Astrocyte (in vitro differentiated cells and primary cell): ENCODE measurements at regions not wholly inside any gene's neighbourhood (a gene's known extent, or its start where the extent isn't known, plus 50 kb on each side); places are given as distances from the start of the nearest gene placed in this dataset.

Experiments used
- DNase-seq: peaks from one replicate; pipeline ENCODE4 v3.0.0-alpha.2; 2010; ENCODE audit warnings: low read depth
- FAIRE-seq: peaks from 2 replicates; lab custom pipeline; 2011; peaks lifted over from hg19 to GRCh38; lab: Jason Lieb, UNC
- H2AFZ ChIP-seq: 2 replicates; pipeline ENCODE4 v1.6.0; 2012; ENCODE audit warnings: low read depth, low read length, inconsistent platforms
- H3K27ac ChIP-seq: 2 replicates; pipeline ENCODE4 v1.5.1; 2011; ENCODE audit warnings: low read depth, low read length, inconsistent platforms
- H3K27me3 ChIP-seq: 2 replicates; pipeline ENCODE4 v1.6.0; 2011; ENCODE audit warnings: low read length, inconsistent platforms; ENCODE audit not compliant: insufficient read depth
- H3K36me3 ChIP-seq: 2 replicates; pipeline ENCODE4 v1.5.1; 2011; ENCODE audit warnings: low read length, inconsistent platforms; ENCODE audit not compliant: insufficient read depth
- H3K4me1 ChIP-seq: 2 replicates; pipeline ENCODE4 v1.5.1; 2011; ENCODE audit warnings: low read length, inconsistent platforms; ENCODE audit not compliant: insufficient read depth
- H3K4me2 ChIP-seq: 2 replicates; pipeline ENCODE4 v1.6.0; 2012; ENCODE audit warnings: low read length, inconsistent platforms
- H3K4me3 ChIP-seq: 2 replicates; pipeline ENCODE4 v1.5.1; 2011; ENCODE audit warnings: low read depth, mild to moderate bottlenecking, low read length, inconsistent platforms; ENCODE audit not compliant: insufficient read depth
- H3K79me2 ChIP-seq: 2 replicates; pipeline ENCODE4 v1.6.0; 2012; ENCODE audit warnings: mild to moderate bottlenecking, low read length, inconsistent platforms; ENCODE audit not compliant: insufficient read depth
- H3K9ac ChIP-seq: 2 replicates; pipeline ENCODE4 v1.6.0; 2012; ENCODE audit warnings: mild to moderate bottlenecking, low read length, inconsistent platforms
- H3K9me3 ChIP-seq: 2 replicates; pipeline ENCODE4 v1.5.1; 2012; ENCODE audit warnings: low read depth, mild to moderate bottlenecking, low read length, inconsistent platforms; ENCODE audit not compliant: insufficient read depth
- H4K20me1 ChIP-seq: 2 replicates; pipeline ENCODE4 v1.6.0; 2012; ENCODE audit warnings: low read length, inconsistent platforms; ENCODE audit not compliant: insufficient read depth
- H3K27ac Mint-ChIP-seq: one replicate; pipeline ENCODE4 v1.8.0; 2021; ENCODE audit warnings: mild to moderate bottlenecking, mixed read lengths; ENCODE audit not compliant: unreplicated experiment
- H3K27me3 Mint-ChIP-seq: one replicate; pipeline ENCODE4 v1.8.0; 2021; ENCODE audit warnings: low read depth, mixed read lengths; ENCODE audit not compliant: unreplicated experiment
- H3K36me3 Mint-ChIP-seq: one replicate; pipeline ENCODE4 v1.8.0; 2021; ENCODE audit warnings: low read depth, mixed read lengths; ENCODE audit not compliant: unreplicated experiment
- H3K4me1 Mint-ChIP-seq: one replicate; pipeline ENCODE4 v1.8.0; 2021; ENCODE audit warnings: low read depth, mixed read lengths; ENCODE audit not compliant: unreplicated experiment
- H3K4me3 Mint-ChIP-seq: one replicate; pipeline ENCODE4 v1.8.0; 2021; ENCODE audit warnings: mild to moderate bottlenecking, moderate library complexity, mixed read lengths; ENCODE audit not compliant: unreplicated experiment
- H3K9me3 Mint-ChIP-seq: one replicate; pipeline ENCODE4 v1.8.0; 2021; ENCODE audit warnings: mild to moderate bottlenecking, mixed read lengths; ENCODE audit not compliant: unreplicated experiment
- CTCF ChIP-seq: IDR thresholded peaks from 2 replicates; pipeline ENCODE4 v1.5.1; 2011; ENCODE audit warnings: low read depth, mild to moderate bottlenecking, inconsistent platforms, low read length, moderate library complexity; ENCODE audit not compliant: insufficient read depth
- EZH2 ChIP-seq: IDR thresholded peaks from 2 replicates; pipeline ENCODE4 v1.6.1; 2012; ENCODE audit warnings: mild to moderate bottlenecking, low read length, inconsistent platforms; ENCODE audit not compliant: insufficient read depth

GRCh38 chrX:112967903-112968302 is 127.3 kb upstream of the AMOT start:
- Histone ChIP-seq H3K9me3 (no peaks in the 10 kb centered on the region), H3K27me3 (no peaks in the 10 kb centered on the region), H3K4me3 (no peak overlapping the region), H3K36me3 (no peaks in the 10 kb centered on the region), H3K9ac (no peak overlapping the region), H3K27ac (no peak overlapping the region), H4K20me1 (no peaks in the 10 kb centered on the region), H3K4me2 (no peak overlapping the region), H3K79me2 (no peaks in the 10 kb centered on the region), H2AFZ (no peak overlapping the region), H3K4me1 (no peaks in the 10 kb centered on the region)
- Mint-ChIP-seq H3K27ac (no peak overlapping the region), H3K9me3 (no peaks in the 10 kb centered on the region), H3K36me3 (no peaks in the 10 kb centered on the region), H3K4me3 (no peak overlapping the region), H3K4me1 (peaks cover 6% of the 10 kb centered on the region), H3K27me3 (no peaks in the 10 kb centered on the region)
- TF ChIP-seq EZH2 (no peak), CTCF (no peak)
- DNase-seq: no peak
- FAIRE-seq: no peak

- H3K9me3 ChIP-seq: no peaks in the 10 kb centered on the region
- Mint-ChIP-seq H3K27me3 (no peaks in the 10 kb centered on the region), H3K36me3 (no peaks in the 10 kb centered on the region), H3K9me3 (no peaks in the 10 kb centered on the region), H3K4me1 (peaks cover 6% of the 10 kb centered on the region), H3K27ac (no peak overlapping the region), H3K4me3 (no peak overlapping the region)
- H3K9ac ChIP-seq: no peak overlapping the region
- FAIRE-seq: no peak
- TF ChIP-seq CTCF (no peak), EZH2 (no peak)
- no peak overlapping the region for H3K4me2 ChIP-seq
- no peaks in the 10 kb centered on the region for H3K27me3 ChIP-seq
- no peak overlapping the region for H2AFZ ChIP-seq
- no peaks in the 10 kb centered on the region for H3K4me1 ChIP-seq
- no peaks in the 10 kb centered on the region for H4K20me1 ChIP-seq
- peak overlapping the region; percentile 6 for H3K27ac ChIP-seq
- H3K4me3 ChIP-seq: no peak overlapping the region
- H3K36me3 ChIP-seq: no peaks in the 10 kb centered on the region
- H3K79me2 ChIP-seq: no peaks in the 10 kb centered on the region
- DNase-seq: peak; percentile 73
Observed at GRCh38 chrX:112967341-112967740, 126.7 kb upstream of the AMOT start.

- Mint-ChIP-seq H3K27me3 (no peaks in the 10 kb centered on the region), H3K9me3 (no peaks in the 10 kb centered on the region), H3K27ac (peak overlapping the region; percentile 84), H3K4me3 (no peak overlapping the region), H3K4me1 (peaks cover 8% of the 10 kb centered on the region), H3K36me3 (no peaks in the 10 kb centered on the region)
- Histone ChIP-seq H4K20me1 (no peaks in the 10 kb centered on the region), H3K79me2 (no peaks in the 10 kb centered on the region), H3K27ac (no peak overlapping the region), H3K4me2 (no peak overlapping the region), H3K9me3 (no peaks in the 10 kb centered on the region), H3K4me1 (no peaks in the 10 kb centered on the region), H3K9ac (no peak overlapping the region), H2AFZ (no peak overlapping the region), H3K36me3 (no peaks in the 10 kb centered on the region), H3K4me3 (no peak overlapping the region), H3K27me3 (no peaks in the 10 kb centered on the region)
- DNase-seq: peak; percentile 38
- FAIRE-seq: peak; percentile 66
- no peak for TF ChIP-seq EZH2
- no peak for TF ChIP-seq CTCF
Observed at GRCh38 chrX:112961981-112962380, 121.3 kb upstream of the AMOT start.
